IMR-90 (cell line): ENCODE measurements at regions not wholly inside any gene's neighbourhood (a gene's known extent, or its start where the extent isn't known, plus 50 kb on each side); places are given as distances from the start of the nearest gene placed in this dataset.

Experiments
- ATAC-seq: fragments of 200-7000 bp; cut with Tn5 transposase; 2 replicates; pipeline ENCODE4 v1.9.1; 2020; ENCODE audit warnings: low read depth, mild to moderate bottlenecking, moderate library complexity
- BruUV-seq: library from RNA; stranded (reverse); fragments of 400-500 nt; replicated peaks from 2 replicates; lab custom pipeline; 2021; lab: Mats Ljungman, UMichigan
- CTCF ChIA-PET: fragments of 300-600 bp; formaldehyde crosslinking; extraction: SDS; loops from one replicate; lab custom pipeline; 2021; ENCODE audit warnings: antibody characterized with exemption; lab: Yijun Ruan, JAX
- POLR2A ChIA-PET: fragments of 300-600 bp; sonication (Branson Sonifier 250); formaldehyde crosslinking; loops from one replicate; lab custom pipeline; 2022; ENCODE audit warnings: antibody characterized with exemption; ENCODE audit not compliant: unreplicated experiment; lab: Charles Lee
- DNase-seq: peaks from one replicate; pipeline ENCODE4 v3.0.0; 2013
- H2AFZ ChIP-seq: replicated peaks from 2 replicates; pipeline ENCODE3; 2013; ENCODE audit warnings: low read length, mild to moderate bottlenecking; ENCODE audit not compliant: poor library complexity
- H2AK5ac ChIP-seq: 2 replicates; pipeline ENCODE4 v1.6.1; 2013; ENCODE audit warnings: low read depth, low read length, inconsistent platforms
- H2AK9ac ChIP-seq: replicated peaks from 2 replicates; pipeline ENCODE3; 2013; ENCODE audit warnings: mild to moderate bottlenecking, low read depth, low read length, moderate library complexity; ENCODE audit not compliant: poor library complexity
- H2BK120ac ChIP-seq: 2 replicates; pipeline ENCODE4 v1.6.1; 2013; ENCODE audit warnings: low read depth, low read length, inconsistent platforms
- H2BK15ac ChIP-seq: 3 replicates; pipeline ENCODE4 v1.6.1; 2013; ENCODE audit warnings: low read depth, low read length, inconsistent platforms
- H2BK20ac ChIP-seq: 2 replicates; pipeline ENCODE4 v1.6.1; 2013; ENCODE audit warnings: low read depth, mild to moderate bottlenecking, inconsistent platforms, low read length, moderate library complexity
- H2BK5ac ChIP-seq: 2 replicates; pipeline ENCODE4 v1.6.1; 2013; ENCODE audit warnings: mild to moderate bottlenecking, low read depth, low read length, inconsistent platforms; ENCODE audit not compliant: poor library complexity, severe bottlenecking
- H3K14ac ChIP-seq: replicated peaks from 2 replicates; pipeline ENCODE4 v1.6.1; 2013; ENCODE audit warnings: low read depth, low read length, inconsistent platforms
- H3K18ac ChIP-seq: 2 replicates; pipeline ENCODE4 v1.6.1; 2013; ENCODE audit warnings: low read depth, low read length, control low read depth
- H3K23ac ChIP-seq: 2 replicates; pipeline ENCODE4 v1.6.1; 2013; ENCODE audit warnings: low read depth, low read length, inconsistent platforms
- H3K27ac ChIP-seq: 2 replicates; pipeline ENCODE4 v1.5.1; 2013; ENCODE audit warnings: mild to moderate bottlenecking, control low read depth, low read length; ENCODE audit not compliant: insufficient read depth
- H3K27me3 ChIP-seq: 2 replicates; pipeline ENCODE4 v1.6.1; 2013; ENCODE audit warnings: low read length; ENCODE audit not compliant: control insufficient read depth, insufficient read depth
- H3K36me3 ChIP-seq: 2 replicates; pipeline ENCODE4 v1.6.1; 2013; ENCODE audit warnings: low read length, mixed read lengths; ENCODE audit not compliant: control insufficient read depth, insufficient read depth
- H3K4ac ChIP-seq: 2 replicates; pipeline ENCODE4 v1.6.1; 2013; ENCODE audit warnings: low read depth, low read length, inconsistent platforms
- H3K4me1 ChIP-seq: 2 replicates; pipeline ENCODE4 v1.6.1; 2013; ENCODE audit warnings: low read length, mixed read lengths; ENCODE audit not compliant: control insufficient read depth, insufficient read depth
- H3K4me2 ChIP-seq: 2 replicates; pipeline ENCODE4 v1.6.1; 2013; ENCODE audit warnings: low read depth, mild to moderate bottlenecking, control low read depth, low read length, moderate library complexity
- H3K4me3 ChIP-seq: 2 replicates; pipeline ENCODE4 v1.5.1; 2013; ENCODE audit warnings: low read depth, mild to moderate bottlenecking, control low read depth, low read length, moderate library complexity; ENCODE audit not compliant: insufficient read depth
- H3K56ac ChIP-seq: 2 replicates; pipeline ENCODE4 v1.6.1; 2013; ENCODE audit warnings: low read length, inconsistent platforms; ENCODE audit not compliant: insufficient read depth; ENCODE audit errors: extremely low read depth
- H3K79me1 ChIP-seq, 2 experiments: 2 replicates each; pipeline ENCODE4 v1.6.1; 2013; ENCODE audit warnings: low read length in 2 of 2, inconsistent platforms in 1 of 2, low read depth in 1 of 2
- H3K9ac ChIP-seq: 2 replicates; pipeline ENCODE4 v1.6.1; 2013; ENCODE audit warnings: low read depth, low read length, control low read depth
- H3K9me1 ChIP-seq: 2 replicates; pipeline ENCODE4 v1.6.1; 2013; ENCODE audit warnings: low read length, inconsistent platforms; ENCODE audit not compliant: insufficient read depth
- H3K9me3 ChIP-seq: 2 replicates; pipeline ENCODE4 v1.6.1; 2013; ENCODE audit warnings: low read length; ENCODE audit not compliant: control insufficient read depth, insufficient read depth
- H4K20me1 ChIP-seq: 2 replicates; pipeline ENCODE4 v1.6.1; 2013; ENCODE audit warnings: low read length, inconsistent platforms; ENCODE audit not compliant: insufficient read depth
- H4K5ac ChIP-seq: 2 replicates; pipeline ENCODE4 v1.6.1; 2013; ENCODE audit warnings: mild to moderate bottlenecking, low read depth, low read length, control low read depth
- H4K8ac ChIP-seq, 2 experiments: 2 replicates each; pipeline ENCODE4 v1.6.1; 2013; ENCODE audit warnings: low read depth in 2 of 2, low read length in 2 of 2, control low read depth in 1 of 2, inconsistent platforms in 1 of 2
- H4K91ac ChIP-seq: 2 replicates; pipeline ENCODE4 v1.6.1; 2013; ENCODE audit warnings: low read depth, low read length, inconsistent platforms; ENCODE audit not compliant: insufficient read depth
- CEBPB ChIP-seq: IDR thresholded peaks from 2 replicates; pipeline ENCODE4 v1.6.1; 2012; ENCODE audit warnings: low read depth, low read length, improper control_type of control experiment
- CHD1 ChIP-seq: IDR thresholded peaks from 2 replicates; pipeline ENCODE4 v1.6.1; 2012; ENCODE audit warnings: low read depth, low read length, improper control_type of control experiment
- FOS ChIP-seq: fragments of 150-350 bp; IDR thresholded peaks from 2 replicates; pipeline ENCODE4 v1.6.1; 2016; ENCODE audit warnings: low read depth, low read length
- MAFK ChIP-seq: IDR thresholded peaks from 2 replicates; pipeline ENCODE4 v1.6.1; 2012; ENCODE audit warnings: low read depth, low read length, improper control_type of control experiment
- MXI1 ChIP-seq: IDR thresholded peaks from 2 replicates; pipeline ENCODE4 v1.6.1; 2012; ENCODE audit warnings: low read depth, mild to moderate bottlenecking, low read length, moderate library complexity, borderline replicate concordance
- NFE2L2 ChIP-seq: fragments of 150-350 bp; IDR thresholded peaks from 2 replicates; pipeline ENCODE4 v1.6.1; 2016; ENCODE audit warnings: low read depth, mild to moderate bottlenecking, low read length
- POLR2A ChIP-seq: IDR thresholded peaks from 2 replicates; pipeline ENCODE4 v1.6.1; 2012; ENCODE audit warnings: mild to moderate bottlenecking, low read depth, low read length
- WGBS, 2 experiments: methylation state at CpG; one replicate each; pipeline versions ENCODE4 v1.1.5 to v1.1.7; 2013; ENCODE audit warnings: missing lambda C conversion rate in 2 of 2; ENCODE audit not compliant: insufficient read length in 1 of 2; ENCODE audit errors: extremely low coverage in 2 of 2; 5-methylcytosine and 5-hydroxymethylcytosine counted together
- dilution Hi-C: fragments of 300-500 bp; cut with HindIII; formaldehyde crosslinking; loops from one replicate; pipeline ENCODE4 v1.14.3; 2018; ENCODE audit warnings: low sequenced_read_pairs; ENCODE audit not compliant: unreplicated experiment
- in situ Hi-C: fragments of 300-500 bp; cut with MboI; formaldehyde crosslinking; loops from 3 replicates; pipeline ENCODE4 v1.14.3; 2019; ENCODE audit warnings: low sequenced_read_pairs, inconsistent platforms, mixed read lengths
- intact Hi-C: fragments of 100-400 bp; cut with micrococcal nuclease; formaldehyde crosslinking; loops from 2 replicates; pipeline ENCODE4 v1.10.0; 2022
- TF ChIP-seq, protein P1 (sequence below): fragments of 150-350 bp; IDR thresholded peaks from 2 replicates; pipeline ENCODE4 v1.6.1; 2016; ENCODE audit warnings: low read depth, mild to moderate bottlenecking, low read length, moderate library complexity, borderline replicate concordance
- TF ChIP-seq, protein P2 (sequence below): fragments of 150-350 bp; IDR thresholded peaks from 2 replicates; pipeline ENCODE4 v1.6.1; 2017; ENCODE audit warnings: mild to moderate bottlenecking, antibody characterized with exemption, low read length, low read depth

DNA sequence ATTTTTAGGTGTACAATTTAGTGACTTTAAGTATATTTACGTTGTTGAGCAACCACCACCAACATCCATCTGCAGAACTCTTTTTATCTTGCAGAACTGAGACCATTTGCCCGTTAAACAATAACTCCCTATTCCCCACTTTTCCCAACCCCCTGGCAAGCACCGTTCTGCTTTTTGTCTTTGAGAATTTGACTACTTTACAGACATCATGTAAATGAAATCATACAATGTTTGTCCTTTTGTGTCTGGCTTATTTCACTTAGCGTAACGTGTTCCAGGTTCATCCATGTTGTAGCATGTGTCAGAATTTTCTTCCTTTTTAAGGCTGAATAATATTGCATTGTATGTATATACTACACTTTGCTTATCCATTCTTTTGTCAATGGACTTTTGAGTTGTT is 201.5 kb downstream of the DACT1 start:
- intact Hi-C loops = no loop called here
- Histone ChIP-seq H3K4me3 (no peak overlapping the region), H3K79me1 (no peaks in the 10 kb centered on the region), H3K56ac (no peak overlapping the region), H4K91ac (no peak overlapping the region), H2BK20ac (no peak overlapping the region), H3K4me1 (no peaks in the 10 kb centered on the region), H2AFZ (no peak overlapping the region), H3K9ac (no peak overlapping the region), H3K9me3 (no peaks in the 10 kb centered on the region), H4K20me1 (no peaks in the 10 kb centered on the region), H2AK9ac (no peak overlapping the region), H3K27ac (no peak overlapping the region), H3K36me3 (no peaks in the 10 kb centered on the region), H4K5ac (no peak overlapping the region), H2BK15ac (no peak overlapping the region), H3K9me1 (no peaks in the 10 kb centered on the region), H2BK5ac (no peak overlapping the region), H4K8ac (no peak overlapping the region), H3K14ac (no peak overlapping the region), H3K27me3 (no peaks in the 10 kb centered on the region), H3K18ac (no peak overlapping the region), H3K4me2 (no peak overlapping the region), H3K23ac (no peak overlapping the region), H2AK5ac (no peak overlapping the region), H2BK120ac (no peak overlapping the region), H3K4ac (no peak overlapping the region)
- dilution Hi-C loops = no loop called here
- ChIA-PET POLR2A (no interaction called here), CTCF (no interaction called here)
- no peak for TF ChIP-seq CEBPB
- TF ChIP-seq MAFK = no peak
- TF ChIP-seq MXI1 = no peak
- TF ChIP-seq, protein P1, sequence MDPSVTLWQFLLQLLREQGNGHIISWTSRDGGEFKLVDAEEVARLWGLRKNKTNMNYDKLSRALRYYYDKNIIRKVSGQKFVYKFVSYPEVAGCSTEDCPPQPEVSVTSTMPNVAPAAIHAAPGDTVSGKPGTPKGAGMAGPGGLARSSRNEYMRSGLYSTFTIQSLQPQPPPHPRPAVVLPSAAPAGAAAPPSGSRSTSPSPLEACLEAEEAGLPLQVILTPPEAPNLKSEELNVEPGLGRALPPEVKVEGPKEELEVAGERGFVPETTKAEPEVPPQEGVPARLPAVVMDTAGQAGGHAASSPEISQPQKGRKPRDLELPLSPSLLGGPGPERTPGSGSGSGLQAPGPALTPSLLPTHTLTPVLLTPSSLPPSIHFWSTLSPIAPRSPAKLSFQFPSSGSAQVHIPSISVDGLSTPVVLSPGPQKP = no peak
- TF ChIP-seq POLR2A = no peak
- no peak for TF ChIP-seq NFE2L2
- TF ChIP-seq FOS = no peak
- no peak for TF ChIP-seq CHD1
- TF ChIP-seq, protein P2, sequence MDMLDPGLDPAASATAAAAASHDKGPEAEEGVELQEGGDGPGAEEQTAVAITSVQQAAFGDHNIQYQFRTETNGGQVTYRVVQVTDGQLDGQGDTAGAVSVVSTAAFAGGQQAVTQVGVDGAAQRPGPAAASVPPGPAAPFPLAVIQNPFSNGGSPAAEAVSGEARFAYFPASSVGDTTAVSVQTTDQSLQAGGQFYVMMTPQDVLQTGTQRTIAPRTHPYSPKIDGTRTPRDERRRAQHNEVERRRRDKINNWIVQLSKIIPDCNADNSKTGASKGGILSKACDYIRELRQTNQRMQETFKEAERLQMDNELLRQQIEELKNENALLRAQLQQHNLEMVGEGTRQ = no peak
- in situ Hi-C loops = no loop called here
- DNase-seq (no peak), ATAC-seq (no peak)
- 67% methylated on average over 1 of the region's 5 CpGs; no CpG with 5 or more reads in 1 of the 2 experiments for WGBS, 2 experiments
- BruUV-seq = no TSS peak
